Urinary bladder (tissue), 3 donors: ENCODE measurements at regions not wholly inside any gene's neighbourhood (a gene's known extent, or its start where the extent isn't known, plus 50 kb on each side); places are given as distances from the start of the nearest gene placed in this dataset.
"Not testable (repeated sequence)": the region's sequence is repeated elsewhere in the genome, so short reads cannot be mapped to it uniquely, and the experiment has no call there.

Source experiments
- DNase-seq: peaks from one replicate; pipeline ENCODE4 v3.0.0-alpha.2; 2015; ENCODE audit errors: extremely low spot score
- H3K27ac ChIP-seq: one replicate; pipeline ENCODE4 v1.5.1; 2013; ENCODE audit warnings: low read depth, mild to moderate bottlenecking, moderate library complexity
- H3K36me3 ChIP-seq: one replicate; pipeline ENCODE4 v1.6.1; 2013; ENCODE audit warnings: mild to moderate bottlenecking, moderate library complexity; ENCODE audit not compliant: insufficient read depth
- H3K4me1 ChIP-seq: one replicate; pipeline ENCODE4 v1.6.1; 2013; ENCODE audit warnings: mild to moderate bottlenecking, moderate library complexity; ENCODE audit not compliant: insufficient read depth
- H3K4me3 ChIP-seq: one replicate; pipeline ENCODE4 v1.5.1; 2013; ENCODE audit warnings: low read depth, low read length
- WGBS: extraction: QIAGEN DNeasy Blood & Tissue Kit; methylation state at CpG from one replicate; pipeline ENCODE4 v1.1.7; 2013; 5-methylcytosine and 5-hydroxymethylcytosine counted together
- donor health status: healthy with polysubstance abuse.
- donor health status: healthy.

GRCh38 chr4:169934794-169935429, 91.3 kb downstream of the MFAP3L start:
- WGBS = 76% methylated on average over 5 of the region's 5 CpGs
- Histone ChIP-seq H3K4me1 (no peaks in the 10 kb centered on the region), H3K36me3 (no peaks in the 10 kb centered on the region), H3K4me3 (no peak overlapping the region), H3K27ac (no peak overlapping the region)
- DNase-seq = no peak

GRCh38 chr4:169933531-169933930, 92.7 kb downstream of the MFAP3L start:
- no peak overlapping the region for H3K27ac ChIP-seq
- WGBS = 34% methylated on average over 3 of the region's 3 CpGs

GRCh38 chr4:169931964-169932363, 94.2 kb downstream of the MFAP3L start:
- WGBS = 71% methylated on average over 3 of the region's 3 CpGs
- no peaks in the 10 kb centered on the region for H3K4me1 ChIP-seq
- no peak overlapping the region for H3K27ac ChIP-seq
- no peak overlapping the region for H3K4me3 ChIP-seq
- no peak for DNase-seq
- no peaks in the 10 kb centered on the region for H3K36me3 ChIP-seq

More at GRCh38 chr4:169933531-169933930, 92.7 kb downstream of the MFAP3L start:
- Histone ChIP-seq H3K36me3 (no peaks in the 10 kb centered on the region), H3K4me3 (no peak overlapping the region), H3K4me1 (no peaks in the 10 kb centered on the region)
- no peak for DNase-seq

GRCh38 chr4:169930755-169931154, 95.4 kb downstream of the MFAP3L start:
- H3K4me3 ChIP-seq, H3K36me3 ChIP-seq, DNase-seq, H3K27ac ChIP-seq, H3K4me1 ChIP-seq: not testable (repeated sequence)
- 77% methylated on average over 1 of the region's 1 CpG for WGBS

GRCh38 chr4:169927280-169927679, 98.9 kb downstream of the MFAP3L start:
- H3K4me3 ChIP-seq = no peak overlapping the region
- H3K36me3 ChIP-seq = no peaks in the 10 kb centered on the region
- H3K4me1 ChIP-seq = no peaks in the 10 kb centered on the region
- no peak for DNase-seq
- WGBS = 76% methylated on average over 4 of the region's 4 CpGs
- no peak overlapping the region for H3K27ac ChIP-seq

- DNase-seq = no peak
- no peaks in the 10 kb centered on the region for H3K4me1 ChIP-seq
Observed at GRCh38 chr4:169925678-169926077, 100.5 kb downstream of the MFAP3L start.

GRCh38 chr4:169922632-169923276, 103.4 kb downstream of the MFAP3L start:
- no peak for DNase-seq
- no peaks in the 10 kb centered on the region for H3K36me3 ChIP-seq
- 51% methylated on average over 3 of the region's 3 CpGs for WGBS

More at GRCh38 chr4:169925678-169926077, 100.5 kb downstream of the MFAP3L start:
- no peak overlapping the region for H3K4me3 ChIP-seq
- WGBS = 82% methylated on average over 4 of the region's 4 CpGs
- H3K36me3 ChIP-seq = no peaks in the 10 kb centered on the region
- no peak overlapping the region for H3K27ac ChIP-seq

GRCh38 chr4:169921732-169922131, 104.5 kb downstream of the MFAP3L start:
- DNase-seq = no peak
- Histone ChIP-seq H3K27ac (no peak overlapping the region), H3K4me3 (no peak overlapping the region), H3K4me1 (no peaks in the 10 kb centered on the region), H3K36me3 (no peaks in the 10 kb centered on the region)
- WGBS = 37% methylated on average over 1 of the region's 1 CpG

More at GRCh38 chr4:169922632-169923276, 103.4 kb downstream of the MFAP3L start:
- Histone ChIP-seq H3K4me1 (no peaks in the 10 kb centered on the region), H3K27ac (no peak overlapping the region), H3K4me3 (no peak overlapping the region)

- WGBS = 67% methylated on average over 9 of the region's 9 CpGs
- Histone ChIP-seq H3K27ac (no peak overlapping the region), H3K4me3 (no peak overlapping the region), H3K4me1 (no peaks in the 10 kb centered on the region), H3K36me3 (no peaks in the 10 kb centered on the region)
- no peak for DNase-seq
Observed at GRCh38 chr4:169921237-169921636, 105.0 kb downstream of the MFAP3L start.

GRCh38 chr4:169919194-169920124, 106.7 kb downstream of the MFAP3L start:
- H3K36me3 ChIP-seq, H3K27ac ChIP-seq, DNase-seq, H3K4me1 ChIP-seq, H3K4me3 ChIP-seq: not testable (repeated sequence)
- WGBS = 70% methylated on average over 12 of the region's 12 CpGs

GRCh38 chr4:169915545-169915944, 110.7 kb downstream of the MFAP3L start:
- no peak overlapping the region for H3K27ac ChIP-seq
- H3K36me3 ChIP-seq = no peaks in the 10 kb centered on the region
- 86% methylated on average over 5 of the region's 5 CpGs for WGBS
- H3K4me3 ChIP-seq = no peak overlapping the region
- H3K4me1 ChIP-seq = no peaks in the 10 kb centered on the region
- no peak for DNase-seq

- no peaks in the 10 kb centered on the region for H3K36me3 ChIP-seq
- H3K4me3 ChIP-seq = no peak overlapping the region
- no peak for DNase-seq
- no peaks in the 10 kb centered on the region for H3K4me1 ChIP-seq
- WGBS = 84% methylated on average over 3 of the region's 3 CpGs
- no peak overlapping the region for H3K27ac ChIP-seq
Observed at GRCh38 chr4:169914866-169915265, 111.3 kb downstream of the MFAP3L start.

GRCh38 chr4:169912996-169913395, 113.2 kb downstream of the MFAP3L start:
- Histone ChIP-seq H3K27ac (no peak overlapping the region), H3K4me1 (no peaks in the 10 kb centered on the region), H3K4me3 (no peak overlapping the region), H3K36me3 (no peaks in the 10 kb centered on the region)
- WGBS = 71% methylated on average over 3 of the region's 3 CpGs
- DNase-seq = no peak
